ENCODE measurements at regions not wholly inside any gene's neighbourhood (a gene's known extent, or its start where the extent isn't known, plus 50 kb on each side); places are given as distances from the start of the nearest gene placed in this dataset.

- no peaks in the 10 kb centered on the region for H3K9me3 ChIP-seq (ENCODE audit: insufficient read depth, low read length)
- H3F3A ChIP-seq (ENCODE audit: insufficient read depth): no peaks in the 10 kb centered on the region
- no peaks in the 10 kb centered on the region for H3K36me3 ChIP-seq (ENCODE audit: low read length)
- no peaks in the 10 kb centered on the region for H3K79me2 ChIP-seq (ENCODE audit: insufficient read depth, low read length)
- H3K27ac ChIP-seq (ENCODE audit: low read depth, low read length): no peak overlapping the region
- no peak overlapping the region for H2AFZ ChIP-seq (ENCODE audit: low read depth, low read length, severe bottlenecking)
- no peaks in the 10 kb centered on the region for H4K20me1 ChIP-seq (ENCODE audit: low read depth, low read length)
- TF ChIP-seq EZH2phosphoT487 (conservative IDR thresholded peaks at IDR 0.05; ENCODE audit: low read length): no peak
- TF ChIP-seq CTCF (IDR thresholded peaks at IDR 0.05; ENCODE audit: insufficient read depth, low read length, poor library complexity, severe bottlenecking): no peak
- no peak overlapping the region for H3K4me2 ChIP-seq (ENCODE audit: low read depth, low read length, poor library complexity, severe bottlenecking)
- no peak overlapping the region for H3K4me3 ChIP-seq (ENCODE audit: insufficient read depth, low read length, poor library complexity, severe bottlenecking)
- no peaks in the 10 kb centered on the region for H3K27me3 ChIP-seq (ENCODE audit: low read length)
- H3K9ac ChIP-seq (ENCODE audit: low read length): no peak overlapping the region
- no peaks in the 10 kb centered on the region for H3K9me2 ChIP-seq (replicated peaks; ENCODE audit: insufficient read depth, low read length)
Observed at GRCh38 chr13:74335370-74335769, 201.2 kb upstream of the KLF12 start.

- Histone ChIP-seq H3K4me2 (ENCODE audit: low read depth, low read length, poor library complexity, severe bottlenecking) (no peak overlapping the region), H3K79me2 (ENCODE audit: insufficient read depth, low read length) (no peaks in the 10 kb centered on the region), H3K27ac (ENCODE audit: low read depth, low read length) (no peak overlapping the region), H3K36me3 (ENCODE audit: low read length) (no peaks in the 10 kb centered on the region), H3K9me3 (ENCODE audit: insufficient read depth, low read length) (no peaks in the 10 kb centered on the region), H2AFZ (ENCODE audit: low read depth, low read length, severe bottlenecking) (no peak overlapping the region), H3K27me3 (ENCODE audit: low read length) (no peaks in the 10 kb centered on the region), H3K4me3 (ENCODE audit: insufficient read depth, low read length, poor library complexity, severe bottlenecking) (no peak overlapping the region), H3K9me2 (replicated peaks; ENCODE audit: insufficient read depth, low read length) (no peaks in the 10 kb centered on the region), H4K20me1 (ENCODE audit: low read depth, low read length) (no peaks in the 10 kb centered on the region), H3F3A (ENCODE audit: insufficient read depth) (no peaks in the 10 kb centered on the region), H3K9ac (ENCODE audit: low read length) (no peak overlapping the region)
- TF ChIP-seq CTCF (IDR thresholded peaks at IDR 0.05; ENCODE audit: insufficient read depth, low read length, poor library complexity, severe bottlenecking) (no peak), EZH2phosphoT487 (conservative IDR thresholded peaks at IDR 0.05; ENCODE audit: low read length) (no peak)
Observed at GRCh38 chr13:74329962-74330361, 195.8 kb upstream of the KLF12 start.

GRCh38 chr13:74325106-74325505 is 190.9 kb upstream of the KLF12 start:
- no peaks in the 10 kb centered on the region for H3F3A ChIP-seq (ENCODE audit: insufficient read depth)
- no peaks in the 10 kb centered on the region for H3K9me3 ChIP-seq (ENCODE audit: insufficient read depth, low read length)
- no peak for TF ChIP-seq EZH2phosphoT487 (conservative IDR thresholded peaks at IDR 0.05; ENCODE audit: low read length)
- TF ChIP-seq CTCF (IDR thresholded peaks at IDR 0.05; ENCODE audit: insufficient read depth, low read length, poor library complexity, severe bottlenecking): no peak
- no peak overlapping the region for H3K27ac ChIP-seq (ENCODE audit: low read depth, low read length)
- H2AFZ ChIP-seq (ENCODE audit: low read depth, low read length, severe bottlenecking): no peak overlapping the region
- no peaks in the 10 kb centered on the region for H3K36me3 ChIP-seq (ENCODE audit: low read length)
- no peak overlapping the region for H3K4me2 ChIP-seq (ENCODE audit: low read depth, low read length, poor library complexity, severe bottlenecking)
- no peaks in the 10 kb centered on the region for H3K79me2 ChIP-seq (ENCODE audit: insufficient read depth, low read length)
- H4K20me1 ChIP-seq (ENCODE audit: low read depth, low read length): no peaks in the 10 kb centered on the region
- H3K4me3 ChIP-seq (ENCODE audit: insufficient read depth, low read length, poor library complexity, severe bottlenecking): no peak overlapping the region
- no peak overlapping the region for H3K9ac ChIP-seq (ENCODE audit: low read length)
- H3K9me2 ChIP-seq (replicated peaks; ENCODE audit: insufficient read depth, low read length): no peaks in the 10 kb centered on the region
- H3K27me3 ChIP-seq (ENCODE audit: low read length): no peaks in the 10 kb centered on the region

GRCh38 chr13:74324338-74324737 is 190.1 kb upstream of the KLF12 start:
- H2AFZ ChIP-seq (ENCODE audit: low read depth, low read length, severe bottlenecking): no peak overlapping the region
- H3K4me2 ChIP-seq (ENCODE audit: low read depth, low read length, poor library complexity, severe bottlenecking): no peak overlapping the region
- no peak for TF ChIP-seq EZH2phosphoT487 (conservative IDR thresholded peaks at IDR 0.05; ENCODE audit: low read length)
- TF ChIP-seq CTCF (IDR thresholded peaks at IDR 0.05; ENCODE audit: insufficient read depth, low read length, poor library complexity, severe bottlenecking): no peak
- H3K27me3 ChIP-seq (ENCODE audit: low read length): no peaks in the 10 kb centered on the region
- H3K9me3 ChIP-seq (ENCODE audit: insufficient read depth, low read length): no peaks in the 10 kb centered on the region
- H3K9ac ChIP-seq (ENCODE audit: low read length): no peak overlapping the region
- H3K4me3 ChIP-seq (ENCODE audit: insufficient read depth, low read length, poor library complexity, severe bottlenecking): no peak overlapping the region
- H4K20me1 ChIP-seq (ENCODE audit: low read depth, low read length): no peaks in the 10 kb centered on the region
- H3K27ac ChIP-seq (ENCODE audit: low read depth, low read length): no peak overlapping the region
- H3K9me2 ChIP-seq (replicated peaks; ENCODE audit: insufficient read depth, low read length): no peaks in the 10 kb centered on the region
- H3K36me3 ChIP-seq (ENCODE audit: low read length): no peaks in the 10 kb centered on the region
- no peaks in the 10 kb centered on the region for H3K79me2 ChIP-seq (ENCODE audit: insufficient read depth, low read length)
- H3F3A ChIP-seq (ENCODE audit: insufficient read depth): no peaks in the 10 kb centered on the region

All from SU-DHL-6 (cell line).